Lung (tissue), 11 donors: ENCODE measurements at regions not wholly inside any gene's neighbourhood (a gene's known extent, or its start where the extent isn't known, plus 50 kb on each side); places are given as distances from the start of the nearest gene placed in this dataset.

Source experiments
- ATAC-seq: fragments of 200-7000 bp; cut with Tn5 transposase; one replicate; pipeline ENCODE4 v1.9.1; 2020; ENCODE audit warnings: moderate number of reproducible peaks; ENCODE audit not compliant: insufficient read depth, low FRiP score
- DNase-seq, 3 donors: peaks; one replicate each; pipeline ENCODE4 v3.0.0-alpha.2; 2013 to 2017
- H3K27ac ChIP-seq, 2 donors: one replicate each; pipeline ENCODE4 v1.5.1; 2013; ENCODE audit warnings: mild to moderate bottlenecking in 2 of 2, moderate library complexity in 2 of 2, control low read depth in 1 of 2, inconsistent platforms in 1 of 2, low read depth in 1 of 2, low read length in 1 of 2
- H3K27me3 ChIP-seq, 3 donors: one replicate each; pipeline ENCODE4 v1.5.1; 2013; ENCODE audit warnings: low read length in 2 of 3; ENCODE audit not compliant: control insufficient read depth in 3 of 3, insufficient read depth in 3 of 3
- H3K36me3 ChIP-seq, 4 donors: one replicate each; pipeline ENCODE4 v1.5.1; 2013; ENCODE audit warnings: low read length in 4 of 4, mild to moderate bottlenecking in 1 of 4, moderate library complexity in 1 of 4; ENCODE audit not compliant: control insufficient read depth in 4 of 4, insufficient read depth in 4 of 4
- H3K4me1 ChIP-seq, 5 donors: one replicate each; pipeline ENCODE4 v1.5.1; 2013; ENCODE audit warnings: low read length in 5 of 5, mild to moderate bottlenecking in 2 of 5, moderate library complexity in 1 of 5; ENCODE audit not compliant: control insufficient read depth in 5 of 5, insufficient read depth in 5 of 5
- H3K4me3 ChIP-seq: one replicate; pipeline ENCODE4 v1.5.1; 2013; ENCODE audit warnings: mild to moderate bottlenecking, control low read depth, moderate library complexity
- H3K9ac ChIP-seq, 2 donors: one replicate each; pipeline ENCODE4 v1.5.1; 2013; ENCODE audit warnings: low read length in 2 of 2, control low read depth in 1 of 2; ENCODE audit not compliant: insufficient read depth in 1 of 2
- H3K9me3 ChIP-seq, 4 donors: one replicate each; pipeline ENCODE4 v1.5.1; 2013; ENCODE audit warnings: low read length in 3 of 4, mild to moderate bottlenecking in 1 of 4, moderate library complexity in 1 of 4; ENCODE audit not compliant: control insufficient read depth in 4 of 4, insufficient read depth in 3 of 4
- WGBS, 2 donors: extraction: QIAGEN DNeasy Blood & Tissue Kit; methylation state at CpG; one replicate each; pipeline ENCODE4 v1.1.7; 2013; 5-methylcytosine and 5-hydroxymethylcytosine counted together
- TF ChIP-seq, protein P1 (sequence below): IDR thresholded peaks from 2 replicates; pipeline ENCODE4 v1.5.1; 2012; ENCODE audit warnings: mild to moderate bottlenecking; ENCODE audit errors: control extremely low read depth, extremely low read depth
- donor health status: control.
- donor health status: control.
- donor health status: Bipolar disorder and iron deficiency.
- donor health status: healthy.
- donor health status: DM: yes; HTN: yes; CAD: no.

GRCh38 chr3:31436830-31437229, 95.9 kb upstream of the STT3B start:
- ATAC-seq (no peak), DNase-seq (no peak)
- H3K36me3 ChIP-seq, result no peaks in the 10 kb centered on the region
- TF ChIP-seq, protein P1, sequence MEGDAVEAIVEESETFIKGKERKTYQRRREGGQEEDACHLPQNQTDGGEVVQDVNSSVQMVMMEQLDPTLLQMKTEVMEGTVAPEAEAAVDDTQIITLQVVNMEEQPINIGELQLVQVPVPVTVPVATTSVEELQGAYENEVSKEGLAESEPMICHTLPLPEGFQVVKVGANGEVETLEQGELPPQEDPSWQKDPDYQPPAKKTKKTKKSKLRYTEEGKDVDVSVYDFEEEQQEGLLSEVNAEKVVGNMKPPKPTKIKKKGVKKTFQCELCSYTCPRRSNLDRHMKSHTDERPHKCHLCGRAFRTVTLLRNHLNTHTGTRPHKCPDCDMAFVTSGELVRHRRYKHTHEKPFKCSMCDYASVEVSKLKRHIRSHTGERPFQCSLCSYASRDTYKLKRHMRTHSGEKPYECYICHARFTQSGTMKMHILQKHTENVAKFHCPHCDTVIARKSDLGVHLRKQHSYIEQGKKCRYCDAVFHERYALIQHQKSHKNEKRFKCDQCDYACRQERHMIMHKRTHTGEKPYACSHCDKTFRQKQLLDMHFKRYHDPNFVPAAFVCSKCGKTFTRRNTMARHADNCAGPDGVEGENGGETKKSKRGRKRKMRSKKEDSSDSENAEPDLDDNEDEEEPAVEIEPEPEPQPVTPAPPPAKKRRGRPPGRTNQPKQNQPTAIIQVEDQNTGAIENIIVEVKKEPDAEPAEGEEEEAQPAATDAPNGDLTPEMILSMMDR, result no peak
- H3K27ac ChIP-seq, result no peak overlapping the region
- 94 to 98% methylated on average over 1 of the region's 1 CpG for WGBS, 2 donors
- no peaks in the 10 kb centered on the region for H3K27me3 ChIP-seq
- peaks cover 0 to 14% (median 4%) of the 10 kb centered on the region in 4 donors for H3K9me3 ChIP-seq
- no peak overlapping the region for H3K4me3 ChIP-seq
- H3K4me1 ChIP-seq, result peaks cover 0 to 8% (median 0%) of the 10 kb centered on the region in 5 donors
- H3K9ac ChIP-seq, result no peak overlapping the region

DNA sequence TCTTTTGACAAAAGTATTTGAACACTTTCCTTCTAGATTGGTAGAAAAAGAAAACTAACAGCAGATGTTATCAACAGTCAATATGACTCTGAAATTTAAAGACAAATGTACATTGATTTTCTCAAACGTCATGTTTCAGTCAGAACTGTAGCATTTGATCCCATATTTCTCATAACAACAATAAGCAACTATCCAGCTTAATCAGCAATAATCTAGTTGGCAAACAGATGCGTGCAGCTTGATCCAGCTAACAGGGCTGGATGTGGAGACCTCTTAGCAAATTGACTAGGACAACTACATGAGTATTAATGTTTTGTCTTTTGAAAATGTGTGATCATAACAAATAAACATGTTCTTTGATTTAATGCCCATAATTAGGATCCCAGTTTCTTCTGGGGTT, 94.0 kb upstream of the STT3B start:
- DNase-seq, result no peak
- no peak overlapping the region for H3K4me3 ChIP-seq
- H3K9me3 ChIP-seq, result peaks cover 0 to 14% (median 4%) of the 10 kb centered on the region in 4 donors
- no peaks in the 10 kb centered on the region for H3K27me3 ChIP-seq
- TF ChIP-seq, protein P1, result no peak
- peaks cover 0 to 8% (median 0%) of the 10 kb centered on the region in 5 donors for H3K4me1 ChIP-seq
- H3K9ac ChIP-seq, result no peak overlapping the region
- no peaks in the 10 kb centered on the region for H3K36me3 ChIP-seq
- H3K27ac ChIP-seq, result no peak overlapping the region
- WGBS, 2 donors, result 38 to 81% methylated on average over 2 of the region's 2 CpGs
- ATAC-seq, result no peak

GRCh38 chr3:31439890-31440750, 92.6 kb upstream of the STT3B start:
- H3K4me1 ChIP-seq, result peaks cover 0 to 13% (median 0%) of the 10 kb centered on the region in 5 donors
- H3K4me3 ChIP-seq, result no peak overlapping the region
- DNase-seq, result no peak
- no peak overlapping the region for H3K9ac ChIP-seq
- H3K27ac ChIP-seq, result no peak overlapping the region
- H3K9me3 ChIP-seq, result peaks cover 0 to 14% (median 4%) of the 10 kb centered on the region in 4 donors
- WGBS, 2 donors, result 28 to 33% methylated on average over 3 of the region's 3 CpGs
- H3K36me3 ChIP-seq, result no peaks in the 10 kb centered on the region
- H3K27me3 ChIP-seq, result no peaks in the 10 kb centered on the region
- TF ChIP-seq, protein P1, result no peak
- ATAC-seq, result no peak
